Mesenchymal stem cell (in vitro differentiated cells and primary cell): ENCODE measurements at regions not wholly inside any gene's neighbourhood (a gene's known extent, or its start where the extent isn't known, plus 50 kb on each side); places are given as distances from the start of the nearest gene placed in this dataset.

Experiments
- DNase-seq: peaks from one replicate; pipeline ENCODE4 v3.0.0-alpha.2; 2013
- H2AFZ ChIP-seq: one replicate; pipeline ENCODE4 v1.6.1; 2013; ENCODE audit warnings: low read depth, mild to moderate bottlenecking, control low read depth, inconsistent platforms, low read length, moderate library complexity
- H2AK5ac ChIP-seq: 2 replicates; pipeline ENCODE4 v1.6.1; 2013; ENCODE audit warnings: low read length, moderate library complexity, mild to moderate bottlenecking, inconsistent platforms; ENCODE audit not compliant: severe bottlenecking
- H2BK120ac ChIP-seq: one replicate; pipeline ENCODE4 v1.6.1; 2013; ENCODE audit warnings: low read depth, mild to moderate bottlenecking, inconsistent platforms, low read length, moderate library complexity
- H2BK12ac ChIP-seq, 2 experiments: one replicate each; pipeline ENCODE4 v1.6.1; 2013; ENCODE audit warnings: inconsistent platforms in 2 of 2, low read length in 2 of 2, mild to moderate bottlenecking in 2 of 2, moderate library complexity in 2 of 2, control low read depth in 1 of 2
- H2BK15ac ChIP-seq: one replicate; pipeline ENCODE4 v1.6.1; 2013; ENCODE audit warnings: mild to moderate bottlenecking, low read depth, inconsistent platforms; ENCODE audit not compliant: poor library complexity, severe bottlenecking
- H2BK5ac ChIP-seq: 2 replicates; pipeline ENCODE4 v1.6.1; 2013; ENCODE audit warnings: low read depth, mild to moderate bottlenecking, low read length, control low read depth, inconsistent platforms; ENCODE audit not compliant: poor library complexity, severe bottlenecking
- H3K14ac ChIP-seq, 2 experiments: one replicate each; pipeline ENCODE4 v1.6.1; 2013; ENCODE audit warnings: inconsistent platforms in 2 of 2, low read length in 2 of 2, control low read depth in 1 of 2, mild to moderate bottlenecking in 1 of 2, moderate library complexity in 1 of 2
- H3K18ac ChIP-seq, 2 experiments: one replicate each; pipeline ENCODE4 v1.6.1; 2013; ENCODE audit warnings: inconsistent platforms in 2 of 2, low read length in 2 of 2, control low read depth in 1 of 2, low read depth in 1 of 2, mild to moderate bottlenecking in 1 of 2
- H3K23ac ChIP-seq, 2 experiments: one replicate each; pipeline ENCODE4 v1.6.1; 2013; ENCODE audit warnings: inconsistent platforms in 2 of 2, low read length in 2 of 2, mild to moderate bottlenecking in 2 of 2, moderate library complexity in 2 of 2, control low read depth in 1 of 2
- H3K27ac ChIP-seq: 2 replicates; pipeline ENCODE4 v1.5.1; 2013; ENCODE audit warnings: mild to moderate bottlenecking, moderate library complexity, low read length, control low read depth, inconsistent platforms; ENCODE audit not compliant: poor library complexity, severe bottlenecking
- H3K27me3 ChIP-seq, 2 experiments: 2 replicates each; pipeline versions ENCODE4 v1.6.1 to v1.7.0; 2013; ENCODE audit warnings: low read length in 2 of 2, mild to moderate bottlenecking in 2 of 2, moderate library complexity in 2 of 2, control low read depth in 1 of 2, inconsistent platforms in 1 of 2; ENCODE audit not compliant: control insufficient read depth in 1 of 2, insufficient read depth in 1 of 2
- H3K36me3 ChIP-seq, 2 experiments: 2 replicates each; pipeline versions ENCODE4 v1.6.1 to v1.7.0; 2013; ENCODE audit warnings: low read length in 2 of 2, control low read depth in 1 of 2, inconsistent platforms in 1 of 2, low read depth in 1 of 2, mild to moderate bottlenecking in 1 of 2; ENCODE audit not compliant: insufficient read depth in 2 of 2, control insufficient read depth in 1 of 2
- H3K4ac ChIP-seq, 2 experiments: one replicate each; pipeline ENCODE4 v1.6.1; 2013; ENCODE audit warnings: inconsistent platforms in 2 of 2, low read length in 2 of 2, mild to moderate bottlenecking in 2 of 2, moderate library complexity in 2 of 2, control low read depth in 1 of 2, low read depth in 1 of 2
- H3K4me1 ChIP-seq: 2 replicates; pipeline ENCODE4 v1.6.1; 2013; ENCODE audit warnings: low read depth, low read length, control low read depth; ENCODE audit not compliant: control insufficient read depth, insufficient read depth
- H3K4me2 ChIP-seq: 2 replicates; pipeline ENCODE4 v1.6.1; 2013; ENCODE audit warnings: low read length, mild to moderate bottlenecking, inconsistent platforms; ENCODE audit not compliant: poor library complexity, severe bottlenecking
- H3K4me3 ChIP-seq, 2 experiments: 2 replicates each; pipeline versions ENCODE4 v1.5.1 to v1.7.0; 2013; ENCODE audit warnings: low read length in 2 of 2, mild to moderate bottlenecking in 2 of 2, control low read depth in 1 of 2, low read depth in 1 of 2; ENCODE audit not compliant: insufficient read depth in 1 of 2
- H3K79me1 ChIP-seq: replicated peaks from 2 replicates; pipeline ENCODE4 v1.6.1; 2013; ENCODE audit warnings: mild to moderate bottlenecking, control low read depth, low read length, inconsistent platforms; ENCODE audit not compliant: poor library complexity, severe bottlenecking
- H3K9ac ChIP-seq: 2 replicates; pipeline ENCODE4 v1.7.0; 2013; ENCODE audit warnings: mild to moderate bottlenecking, low read length, moderate library complexity
- H3K9me3 ChIP-seq: 2 replicates; pipeline ENCODE4 v1.7.0; 2013; ENCODE audit warnings: mild to moderate bottlenecking, low read length; ENCODE audit not compliant: control insufficient read depth
- H4K8ac ChIP-seq: one replicate; pipeline ENCODE4 v1.6.1; 2013; ENCODE audit warnings: inconsistent platforms, mild to moderate bottlenecking, low read length, moderate library complexity
- H4K91ac ChIP-seq: one replicate; pipeline ENCODE4 v1.6.1; 2013; ENCODE audit warnings: mild to moderate bottlenecking, low read length, inconsistent platforms
- WGBS: methylation state at CpG from one replicate; pipeline ENCODE4 v1.1.7; 2013; ENCODE audit warnings: mixed read lengths; 5-methylcytosine and 5-hydroxymethylcytosine counted together

- H4K91ac ChIP-seq: no peak overlapping the region
- no peak overlapping the region for H2AK5ac ChIP-seq
- no peak overlapping the region for H3K18ac ChIP-seq
- H2BK12ac ChIP-seq: no peak overlapping the region
- H3K23ac ChIP-seq: no peak overlapping the region
- DNase-seq: peak; percentile 1
- no peak overlapping the region for H2BK120ac ChIP-seq
- no peak overlapping the region for H3K9ac ChIP-seq
- 61% methylated on average over 4 of the region's 4 CpGs for WGBS
- H2BK15ac ChIP-seq: no peak overlapping the region
- H3K14ac ChIP-seq: no peak overlapping the region
- no peak overlapping the region for H2AFZ ChIP-seq
- H3K4me1 ChIP-seq: no peaks in the 10 kb centered on the region
- H2BK5ac ChIP-seq: no peak overlapping the region
- no peak overlapping the region for H3K27ac ChIP-seq
- H3K4me3 ChIP-seq: no peak overlapping the region
- H3K36me3 ChIP-seq: no peaks in the 10 kb centered on the region
- peaks cover 14% of the 10 kb centered on the region for H3K9me3 ChIP-seq
- H3K4me2 ChIP-seq: no peak overlapping the region
- H4K8ac ChIP-seq: no peak overlapping the region
- H3K27me3 ChIP-seq: no peaks in the 10 kb centered on the region
- H3K4ac ChIP-seq: no peak overlapping the region
- no peaks in the 10 kb centered on the region for H3K79me1 ChIP-seq
Measured at GRCh38 chr12:58030566-58031279, 89.4 kb downstream of the ATP23 start.

DNA sequence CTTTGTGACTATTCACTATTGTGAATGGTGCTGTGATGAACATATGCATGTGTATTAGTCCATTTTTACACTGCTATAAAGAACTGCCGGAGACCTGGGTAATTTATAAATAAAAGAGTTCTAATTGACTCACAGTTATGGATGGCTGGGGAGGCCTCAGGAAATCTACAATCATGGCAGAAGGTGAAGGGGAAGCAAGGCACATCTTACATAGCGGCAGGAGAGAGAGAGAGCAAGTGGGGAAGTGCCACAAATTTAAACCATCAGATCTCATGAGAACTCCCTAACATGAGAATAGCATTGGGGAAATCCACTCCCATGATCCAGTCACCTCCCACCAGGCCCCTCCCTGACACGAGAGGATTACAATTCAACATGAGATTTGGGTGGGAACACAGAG, 90.8 kb downstream of the ATP23 start:
- H3K36me3 ChIP-seq: no peaks in the 10 kb centered on the region
- H3K4me2 ChIP-seq: no peak overlapping the region
- H2BK12ac ChIP-seq: no peak overlapping the region
- H3K27me3 ChIP-seq: no peaks in the 10 kb centered on the region
- H2AK5ac ChIP-seq: no peak overlapping the region
- no peak overlapping the region for H2AFZ ChIP-seq
- H4K91ac ChIP-seq: no peak overlapping the region
- DNase-seq: no peak
- H2BK15ac ChIP-seq: no peak overlapping the region
- no peak overlapping the region for H3K4me3 ChIP-seq
- H4K8ac ChIP-seq: no peak overlapping the region
- no peak overlapping the region for H3K14ac ChIP-seq
- no peak overlapping the region for H2BK120ac ChIP-seq
- H3K27ac ChIP-seq: no peak overlapping the region
- no peak overlapping the region for H3K9ac ChIP-seq
- 83% methylated on average over 3 of the region's 3 CpGs for WGBS
- peaks cover 21% of the 10 kb centered on the region for H3K9me3 ChIP-seq
- no peak overlapping the region for H3K23ac ChIP-seq
- H3K4ac ChIP-seq: no peak overlapping the region
- no peaks in the 10 kb centered on the region for H3K79me1 ChIP-seq
- H3K18ac ChIP-seq: no peak overlapping the region
- H2BK5ac ChIP-seq: no peak overlapping the region
- no peaks in the 10 kb centered on the region for H3K4me1 ChIP-seq

GRCh38 chr12:58033831-58034230, 92.5 kb downstream of the ATP23 start:
- Histone ChIP-seq H3K14ac (no peak overlapping the region), H3K9ac (no peak overlapping the region), H2BK15ac (no peak overlapping the region), H3K9me3 (peaks cover 21% of the 10 kb centered on the region), H3K4me2 (no peak overlapping the region), H3K18ac (no peak overlapping the region), H4K91ac (no peak overlapping the region), H2AFZ (no peak overlapping the region), H3K27ac (no peak overlapping the region), H3K36me3 (no peaks in the 10 kb centered on the region), H3K4me1 (no peaks in the 10 kb centered on the region), H2AK5ac (no peak overlapping the region), H3K4ac (no peak overlapping the region), H3K27me3 (no peaks in the 10 kb centered on the region), H2BK5ac (no peak overlapping the region), H2BK12ac (no peak overlapping the region), H4K8ac (no peak overlapping the region), H3K23ac (no peak overlapping the region), H3K79me1 (no peaks in the 10 kb centered on the region), H2BK120ac (no peak overlapping the region), H3K4me3 (no peak overlapping the region)
- DNase-seq: no peak

DNA sequence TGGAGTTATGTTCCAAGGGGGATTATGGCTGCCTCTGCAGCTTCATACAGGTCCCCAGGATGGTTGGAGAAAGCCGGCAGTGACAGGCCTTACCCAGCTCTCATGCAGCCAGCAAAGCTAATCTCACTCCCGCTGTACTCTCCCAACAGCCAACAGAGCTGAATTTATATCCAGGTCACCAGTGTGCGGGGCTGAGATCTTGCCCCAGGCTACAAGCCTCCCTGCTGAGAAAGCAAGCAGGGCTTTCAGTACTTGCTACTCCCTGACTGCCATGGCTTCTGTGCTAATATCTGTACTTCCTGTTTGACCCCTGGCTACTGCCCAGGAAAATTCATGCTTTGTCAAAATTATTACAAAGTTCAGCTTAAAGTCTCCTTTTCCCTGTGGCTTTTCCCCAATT, 92.9 kb downstream of the ATP23 start:
- no peaks in the 10 kb centered on the region for H3K36me3 ChIP-seq

More for the DNA sequence above, 92.9 kb downstream of the ATP23 start:
- no peak overlapping the region for H2BK5ac ChIP-seq
- H3K4ac ChIP-seq: no peak overlapping the region
- H3K9ac ChIP-seq: no peak overlapping the region
- H3K4me1 ChIP-seq: no peaks in the 10 kb centered on the region
- H3K4me3 ChIP-seq: no peak overlapping the region
- H2BK12ac ChIP-seq: no peak overlapping the region
- peaks cover 26% of the 10 kb centered on the region for H3K9me3 ChIP-seq
- H3K4me2 ChIP-seq: no peak overlapping the region
- no peak overlapping the region for H4K8ac ChIP-seq
- no peak overlapping the region for H3K23ac ChIP-seq
- H4K91ac ChIP-seq: no peak overlapping the region
- no peak overlapping the region for H2BK15ac ChIP-seq
- H3K27me3 ChIP-seq: no peaks in the 10 kb centered on the region
- H2AK5ac ChIP-seq: no peak overlapping the region
- no peak overlapping the region for H2BK120ac ChIP-seq
- H3K79me1 ChIP-seq: no peaks in the 10 kb centered on the region
- H3K18ac ChIP-seq: no peak overlapping the region
- no peak for DNase-seq
- H2AFZ ChIP-seq: no peak overlapping the region
- 85% methylated on average over 3 of the region's 3 CpGs for WGBS
- H3K14ac ChIP-seq: no peak overlapping the region
- H3K27ac ChIP-seq: no peak overlapping the region
